ENCODE measurements at regions not wholly inside any gene's neighbourhood (a gene's known extent, or its start where the extent isn't known, plus 50 kb on each side); places are given as distances from the start of the nearest gene placed in this dataset.
"Not testable (repeated sequence)": the region's sequence is repeated elsewhere in the genome, so short reads cannot be mapped to it uniquely, and the experiment has no call there.

DNA sequence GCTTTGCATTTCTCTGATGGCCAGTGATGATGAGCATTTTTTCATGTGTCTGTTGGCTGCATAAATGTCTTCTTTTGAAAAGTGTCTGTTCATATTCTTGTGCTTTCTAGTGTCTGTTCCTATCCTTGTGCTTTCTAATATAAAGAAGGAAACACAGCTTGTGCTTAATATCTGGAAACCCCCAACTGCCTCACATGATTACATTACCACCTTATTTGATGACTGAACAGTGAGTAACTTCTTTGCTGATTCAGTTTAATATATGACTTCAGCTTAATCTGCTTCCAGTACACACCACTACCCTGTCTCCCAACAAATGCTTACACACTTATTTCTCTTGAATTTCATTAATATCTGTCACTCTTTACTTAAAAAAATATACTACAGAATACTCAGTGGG, 835.1 kb downstream of the EDEM1 start:
- no peak for ATAC-seq
- TF ChIP-seq, protein P1, sequence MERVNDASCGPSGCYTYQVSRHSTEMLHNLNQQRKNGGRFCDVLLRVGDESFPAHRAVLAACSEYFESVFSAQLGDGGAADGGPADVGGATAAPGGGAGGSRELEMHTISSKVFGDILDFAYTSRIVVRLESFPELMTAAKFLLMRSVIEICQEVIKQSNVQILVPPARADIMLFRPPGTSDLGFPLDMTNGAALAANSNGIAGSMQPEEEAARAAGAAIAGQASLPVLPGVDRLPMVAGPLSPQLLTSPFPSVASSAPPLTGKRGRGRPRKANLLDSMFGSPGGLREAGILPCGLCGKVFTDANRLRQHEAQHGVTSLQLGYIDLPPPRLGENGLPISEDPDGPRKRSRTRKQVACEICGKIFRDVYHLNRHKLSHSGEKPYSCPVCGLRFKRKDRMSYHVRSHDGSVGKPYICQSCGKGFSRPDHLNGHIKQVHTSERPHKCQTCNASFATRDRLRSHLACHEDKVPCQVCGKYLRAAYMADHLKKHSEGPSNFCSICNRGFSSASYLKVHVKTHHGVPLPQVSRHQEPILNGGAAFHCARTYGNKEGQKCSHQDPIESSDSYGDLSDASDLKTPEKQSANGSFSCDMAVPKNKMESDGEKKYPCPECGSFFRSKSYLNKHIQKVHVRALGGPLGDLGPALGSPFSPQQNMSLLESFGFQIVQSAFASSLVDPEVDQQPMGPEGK (CRISPR knock-in tag; IDR thresholded peaks at IDR 0.05; ENCODE audit: borderline replicate concordance), result no peak
- TF ChIP-seq ZFP30 (CRISPR knock-in tag; IDR thresholded peaks at IDR 0.05), result no peak
- TF ChIP-seq, protein P2, sequence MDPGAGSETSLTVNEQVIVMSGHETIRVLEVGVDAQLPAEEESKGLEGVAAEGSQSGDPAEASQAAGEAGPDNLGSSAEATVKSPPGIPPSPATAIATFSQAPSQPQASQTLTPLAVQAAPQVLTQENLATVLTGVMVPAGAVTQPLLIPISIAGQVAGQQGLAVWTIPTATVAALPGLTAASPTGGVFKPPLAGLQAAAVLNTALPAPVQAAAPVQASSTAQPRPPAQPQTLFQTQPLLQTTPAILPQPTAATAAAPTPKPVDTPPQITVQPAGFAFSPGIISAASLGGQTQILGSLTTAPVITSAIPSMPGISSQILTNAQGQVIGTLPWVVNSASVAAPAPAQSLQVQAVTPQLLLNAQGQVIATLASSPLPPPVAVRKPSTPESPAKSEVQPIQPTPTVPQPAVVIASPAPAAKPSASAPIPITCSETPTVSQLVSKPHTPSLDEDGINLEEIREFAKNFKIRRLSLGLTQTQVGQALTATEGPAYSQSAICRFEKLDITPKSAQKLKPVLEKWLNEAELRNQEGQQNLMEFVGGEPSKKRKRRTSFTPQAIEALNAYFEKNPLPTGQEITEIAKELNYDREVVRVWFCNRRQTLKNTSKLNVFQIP (CRISPR knock-in tag; IDR thresholded peaks at IDR 0.05; ENCODE audit: borderline replicate concordance, low read depth), result no peak
- TF ChIP-seq GLIS3 (CRISPR knock-in tag; IDR thresholded peaks at IDR 0.05), result no peak
- no peak for TF ChIP-seq ZFP3 (CRISPR knock-in tag; IDR thresholded peaks at IDR 0.05)
- no peak for TF ChIP-seq RARB (CRISPR knock-in tag; IDR thresholded peaks at IDR 0.05)
- no peak for TF ChIP-seq CREB5 (CRISPR knock-in tag; IDR thresholded peaks at IDR 0.05; ENCODE audit: low read depth)
- TF ChIP-seq TCF4 (CRISPR knock-in tag; IDR thresholded peaks at IDR 0.05; ENCODE audit: borderline replicate concordance), result no peak
- no peak for TF ChIP-seq CSRNP3 (CRISPR knock-in tag; IDR thresholded peaks at IDR 0.05)
- no peak for TF ChIP-seq PPARA (CRISPR knock-in tag; IDR thresholded peaks at IDR 0.05; ENCODE audit: borderline replicate concordance)

DNA sequence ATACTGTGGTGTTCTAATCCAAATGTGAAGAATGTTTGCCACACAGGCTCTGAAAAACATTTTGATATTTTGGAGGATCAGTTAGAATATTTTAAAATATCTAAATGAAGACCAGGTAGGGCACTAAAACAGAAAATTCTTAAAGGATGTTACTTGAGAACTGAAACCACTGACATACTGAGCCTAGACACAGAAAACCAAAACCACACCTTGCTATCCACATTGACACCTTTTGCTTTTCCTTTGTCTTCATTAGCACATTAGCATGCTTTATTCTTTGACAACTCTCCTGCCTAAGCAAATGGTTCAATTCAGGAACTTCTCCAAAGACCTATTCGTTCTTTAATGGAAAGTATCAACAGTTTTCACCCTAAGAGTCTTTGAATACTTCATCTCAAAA, 835.9 kb upstream of the GRM7 start:
- TF ChIP-seq ZFP3 (CRISPR knock-in tag; IDR thresholded peaks at IDR 0.05) (no peak), ZC3H10 (CRISPR knock-in tag; IDR thresholded peaks at IDR 0.05) (no peak), CSRNP3 (CRISPR knock-in tag; IDR thresholded peaks at IDR 0.05) (no peak), ZNF8 (CRISPR knock-in tag; IDR thresholded peaks at IDR 0.05) (no peak), PPARA (CRISPR knock-in tag; IDR thresholded peaks at IDR 0.05; ENCODE audit: borderline replicate concordance) (no peak), TCF4 (CRISPR knock-in tag; IDR thresholded peaks at IDR 0.05; ENCODE audit: borderline replicate concordance) (no peak), CSDC2 (CRISPR knock-in tag; IDR thresholded peaks at IDR 0.05) (no peak)
- ATAC-seq, result no peak

- ATAC-seq, result not testable (repeated sequence)
These were observed 830.3 kb upstream of the GRM7 start for GRCh38 chr3:6030648-6031047.

DNA sequence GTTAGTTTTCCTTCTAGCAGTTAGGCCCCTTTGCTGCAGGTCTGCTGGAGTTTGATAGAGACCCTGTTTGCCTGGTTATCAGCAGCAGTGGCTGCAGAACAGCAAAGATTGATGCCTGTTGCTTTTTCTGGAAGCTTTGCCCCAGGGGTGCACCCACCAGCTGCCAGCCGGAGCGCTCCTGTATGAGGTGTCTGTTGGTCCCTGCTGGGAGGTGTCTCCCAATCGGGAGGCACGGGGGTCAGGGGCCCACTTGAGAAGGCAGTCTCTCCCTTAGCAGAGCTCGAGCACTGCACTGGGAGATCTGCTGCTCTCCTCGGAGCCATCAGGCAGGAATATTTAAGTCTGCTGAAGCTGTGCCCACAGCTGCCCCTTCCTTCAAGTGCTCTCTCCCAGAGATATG, 825.3 kb upstream of the GRM7 start:
- TF ChIP-seq OSR1 (CRISPR knock-in tag; IDR thresholded peaks at IDR 0.05), result no peak
- TF ChIP-seq, protein P2 (CRISPR knock-in tag; IDR thresholded peaks at IDR 0.05; ENCODE audit: borderline replicate concordance, low read depth), result no peak
- TF ChIP-seq TSHZ2 (CRISPR knock-in tag; IDR thresholded peaks at IDR 0.05), result no peak
- TF ChIP-seq ZFP3 (CRISPR knock-in tag; IDR thresholded peaks at IDR 0.05), result no peak
- TF ChIP-seq TOX (CRISPR knock-in tag; IDR thresholded peaks at IDR 0.05; ENCODE audit: borderline replicate concordance), result no peak
- TF ChIP-seq CSRNP3 (CRISPR knock-in tag; IDR thresholded peaks at IDR 0.05), result no peak
- no peak for TF ChIP-seq TCF4 (CRISPR knock-in tag; IDR thresholded peaks at IDR 0.05; ENCODE audit: borderline replicate concordance)
- no peak for ATAC-seq
